MM.1S (cell line): ENCODE measurements at regions not wholly inside any gene's neighbourhood (a gene's known extent, or its start where the extent isn't known, plus 50 kb on each side); places are given as distances from the start of the nearest gene placed in this dataset.
A peak's percentile ranks its signal among the peaks of the same experiment; 100 is the strongest.

ENCODE experiments used
- DNase-seq: peaks from one replicate; pipeline ENCODE4 v3.0.0-alpha.2; 2015
- H2AFZ ChIP-seq: fragments of 300-600 bp; sonication (generic); 2 replicates; pipeline ENCODE4 v1.6.0; 2016; ENCODE audit warnings: antibody characterized with exemption, low read length
- H3F3A ChIP-seq: fragments of 300-600 bp; sonication (generic); 2 replicates; pipeline ENCODE4 v1.6.1; 2016; ENCODE audit warnings: mild to moderate bottlenecking, antibody characterized with exemption, low read length, moderate library complexity, mixed read lengths; ENCODE audit not compliant: insufficient read depth
- H3K27ac ChIP-seq: fragments of 300-600 bp; sonication (generic); 2 replicates; pipeline ENCODE4 v1.5.1; 2016; ENCODE audit warnings: mild to moderate bottlenecking, low read length
- H3K27me3 ChIP-seq: fragments of 300-600 bp; sonication (generic); replicated peaks from 2 replicates; pipeline ENCODE4 v1.6.0; 2016; ENCODE audit warnings: low read length; ENCODE audit not compliant: insufficient read depth
- H3K36me3 ChIP-seq: fragments of 300-600 bp; sonication (generic); replicated peaks from 2 replicates; pipeline ENCODE4 v1.6.1; 2016; ENCODE audit warnings: mild to moderate bottlenecking, low read length, mixed read lengths; ENCODE audit not compliant: insufficient read depth
- H3K4me1 ChIP-seq: fragments of 300-600 bp; sonication (generic); 2 replicates; pipeline ENCODE4 v1.6.1; 2016; ENCODE audit warnings: low read length, mixed read lengths
- H3K4me2 ChIP-seq: fragments of 300-600 bp; sonication (generic); 2 replicates; pipeline ENCODE4 v1.6.0; 2016; ENCODE audit warnings: low read depth, low read length
- H3K4me3 ChIP-seq: fragments of 300-600 bp; sonication (generic); 2 replicates; pipeline ENCODE4 v1.5.1; 2016; ENCODE audit warnings: low read length, mixed read lengths
- H3K79me2 ChIP-seq: fragments of 300-600 bp; sonication (generic); 2 replicates; pipeline ENCODE4 v1.6.1; 2016; ENCODE audit warnings: mixed run types, low read length, mixed read lengths
- H3K9ac ChIP-seq: fragments of 300-600 bp; sonication (generic); 2 replicates; pipeline ENCODE4 v1.6.1; 2016; ENCODE audit warnings: low read length, mixed read lengths
- H3K9me2 ChIP-seq: fragments of 300-600 bp; sonication (generic); replicated peaks from 2 replicates; pipeline ENCODE4 v1.6.1; 2016; ENCODE audit warnings: mild to moderate bottlenecking, low read length, mixed read lengths; ENCODE audit not compliant: insufficient read depth
- H3K9me3 ChIP-seq: fragments of 300-600 bp; sonication (generic); replicated peaks from 2 replicates; pipeline ENCODE4 v1.6.1; 2016; ENCODE audit warnings: mild to moderate bottlenecking, low read length, mixed read lengths; ENCODE audit not compliant: insufficient read depth
- H4K20me1 ChIP-seq: fragments of 300-600 bp; sonication (generic); 2 replicates; pipeline ENCODE4 v1.6.1; 2016; ENCODE audit warnings: mild to moderate bottlenecking, low read length, moderate library complexity, mixed read lengths; ENCODE audit not compliant: insufficient read depth
- EZH2 ChIP-seq: fragments of 300-600 bp; sonication (generic); optimal IDR thresholded peaks from 2 replicates; pipeline ENCODE3; 2017; ENCODE audit warnings: low read depth, mild to moderate bottlenecking, antibody characterized with exemption, low read length, mixed read lengths
- EZH2phosphoT487 ChIP-seq: fragments of 300-600 bp; sonication (generic); IDR thresholded peaks from 2 replicates; pipeline ENCODE4 v1.6.1; 2018; ENCODE audit warnings: antibody characterized with exemption, low read length
- TF ChIP-seq, protein P1 (sequence below): fragments of 300-600 bp; sonication (generic); IDR thresholded peaks from 2 replicates; pipeline ENCODE4 v1.5.1; 2016; ENCODE audit warnings: antibody characterized with exemption, low read length, mixed read lengths

DNA sequence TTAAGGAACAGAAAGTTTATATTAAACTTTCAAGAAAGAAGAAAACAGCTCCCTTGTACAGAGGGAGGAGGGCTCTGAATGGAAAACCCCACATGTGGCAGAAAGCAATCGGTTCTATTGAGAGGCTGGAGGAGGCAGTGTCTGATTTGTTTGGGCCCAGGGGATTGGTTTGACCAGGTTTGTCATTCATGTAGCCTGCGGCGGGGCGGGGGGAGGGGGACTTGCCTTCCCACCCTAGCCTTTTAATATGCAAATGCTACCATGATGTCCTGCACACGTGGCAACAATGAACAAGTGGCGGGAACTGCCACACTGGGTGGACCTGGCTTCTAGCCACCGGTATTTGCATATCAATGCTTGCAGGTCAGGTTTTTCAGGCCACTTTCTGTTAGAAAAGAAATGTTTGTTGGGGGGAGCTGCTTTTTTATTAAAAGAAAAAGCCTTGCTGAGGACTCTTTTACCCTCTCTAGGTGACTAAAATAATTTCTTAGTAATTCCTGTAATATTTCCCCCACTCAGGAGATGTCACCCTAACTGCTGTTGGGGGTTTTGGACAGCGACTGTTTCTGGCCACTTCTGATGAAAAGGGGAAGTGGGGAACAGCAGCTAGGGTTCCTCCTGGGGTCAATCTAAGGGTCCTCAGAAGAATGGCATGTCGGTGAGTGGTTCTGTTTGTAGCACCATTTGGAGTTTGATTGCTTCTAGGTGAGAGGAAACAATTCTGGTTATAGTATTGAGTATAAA, 691.2 kb downstream of the TBL1XR1 start:
- no peak for TF ChIP-seq EZH2
- TF ChIP-seq EZH2phosphoT487: no peak
- TF ChIP-seq, protein P1, sequence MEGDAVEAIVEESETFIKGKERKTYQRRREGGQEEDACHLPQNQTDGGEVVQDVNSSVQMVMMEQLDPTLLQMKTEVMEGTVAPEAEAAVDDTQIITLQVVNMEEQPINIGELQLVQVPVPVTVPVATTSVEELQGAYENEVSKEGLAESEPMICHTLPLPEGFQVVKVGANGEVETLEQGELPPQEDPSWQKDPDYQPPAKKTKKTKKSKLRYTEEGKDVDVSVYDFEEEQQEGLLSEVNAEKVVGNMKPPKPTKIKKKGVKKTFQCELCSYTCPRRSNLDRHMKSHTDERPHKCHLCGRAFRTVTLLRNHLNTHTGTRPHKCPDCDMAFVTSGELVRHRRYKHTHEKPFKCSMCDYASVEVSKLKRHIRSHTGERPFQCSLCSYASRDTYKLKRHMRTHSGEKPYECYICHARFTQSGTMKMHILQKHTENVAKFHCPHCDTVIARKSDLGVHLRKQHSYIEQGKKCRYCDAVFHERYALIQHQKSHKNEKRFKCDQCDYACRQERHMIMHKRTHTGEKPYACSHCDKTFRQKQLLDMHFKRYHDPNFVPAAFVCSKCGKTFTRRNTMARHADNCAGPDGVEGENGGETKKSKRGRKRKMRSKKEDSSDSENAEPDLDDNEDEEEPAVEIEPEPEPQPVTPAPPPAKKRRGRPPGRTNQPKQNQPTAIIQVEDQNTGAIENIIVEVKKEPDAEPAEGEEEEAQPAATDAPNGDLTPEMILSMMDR: no peak
- H3K79me2 ChIP-seq: no peaks in the 10 kb centered on the region
- no peaks in the 10 kb centered on the region for H3F3A ChIP-seq
- no peaks in the 10 kb centered on the region for H3K9me3 ChIP-seq
- H3K4me3 ChIP-seq: no peak overlapping the region
- H3K36me3 ChIP-seq: no peaks in the 10 kb centered on the region
- no peaks in the 10 kb centered on the region for H3K4me1 ChIP-seq
- H3K9me2 ChIP-seq: no peaks in the 10 kb centered on the region
- no peaks in the 10 kb centered on the region for H3K27me3 ChIP-seq
- DNase-seq: no peak
- no peaks in the 10 kb centered on the region for H4K20me1 ChIP-seq
- H3K4me2 ChIP-seq: no peak overlapping the region
- no peak overlapping the region for H2AFZ ChIP-seq
- H3K27ac ChIP-seq: no peak overlapping the region
- H3K9ac ChIP-seq: no peak overlapping the region

DNA sequence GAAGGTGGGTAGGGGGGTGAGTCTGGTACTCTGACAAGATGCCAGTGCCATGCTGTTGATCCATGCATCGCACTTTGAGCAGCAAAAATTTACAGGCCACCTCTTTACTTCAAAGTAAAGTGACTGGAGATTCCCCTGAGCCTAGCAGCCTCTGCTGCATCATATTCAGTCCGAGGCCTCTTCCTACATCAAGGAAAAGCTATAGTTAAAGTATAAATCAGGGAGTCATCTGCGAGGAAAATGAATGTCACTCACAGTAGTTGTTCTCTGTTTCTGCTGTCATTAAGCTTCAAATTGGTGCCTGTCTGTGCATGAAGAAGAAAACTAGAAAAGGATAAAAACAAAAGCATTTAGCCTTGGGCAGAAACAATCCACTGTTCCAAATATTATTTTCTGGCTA, 706.2 kb downstream of the TBL1XR1 start:
- H3K9me2 ChIP-seq: no peaks in the 10 kb centered on the region
- no peaks in the 10 kb centered on the region for H3K27me3 ChIP-seq
- no peak overlapping the region for H3K9ac ChIP-seq
- no peaks in the 10 kb centered on the region for H4K20me1 ChIP-seq
- no peak for DNase-seq
- H3K36me3 ChIP-seq: no peaks in the 10 kb centered on the region
- H3K27ac ChIP-seq: no peak overlapping the region
- H2AFZ ChIP-seq: no peak overlapping the region
- H3K4me2 ChIP-seq: no peak overlapping the region
- TF ChIP-seq, protein P1: no peak
- no peak for TF ChIP-seq EZH2
- TF ChIP-seq EZH2phosphoT487: no peak
- H3K9me3 ChIP-seq: no peaks in the 10 kb centered on the region
- 0 out of 2 replicates have a peak, but pooled peaks cover 3% of the 10 kb centered on the region for H3K4me1 ChIP-seq
- H3K79me2 ChIP-seq: no peaks in the 10 kb centered on the region
- H3K4me3 ChIP-seq: no peak overlapping the region
- H3F3A ChIP-seq: no peaks in the 10 kb centered on the region

DNA sequence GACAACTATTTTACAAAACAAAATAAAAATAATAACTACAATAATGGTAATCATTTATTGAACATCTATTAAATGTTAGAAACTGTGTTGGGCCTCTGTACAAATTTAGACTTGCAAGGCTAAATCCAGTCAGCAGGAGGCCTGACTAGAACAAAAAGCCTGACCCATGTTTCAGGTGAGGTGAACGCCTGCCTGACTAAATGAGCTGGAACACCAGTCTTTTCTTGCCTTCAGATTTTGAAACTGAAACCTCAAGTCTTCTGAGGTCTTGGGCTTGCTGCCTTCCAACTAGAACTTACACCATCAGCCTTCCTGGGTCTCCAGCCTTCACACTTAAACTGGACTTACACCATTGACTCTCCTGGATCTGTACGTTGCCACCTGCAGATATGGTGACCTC, 706.9 kb downstream of the TBL1XR1 start:
- TF ChIP-seq, protein P1: peak; percentile 38
- TF ChIP-seq EZH2phosphoT487 (no peak), EZH2 (no peak)

More for the DNA sequence above, 706.9 kb downstream of the TBL1XR1 start:
- Histone ChIP-seq H3F3A (no peaks in the 10 kb centered on the region), H3K9ac (no peak overlapping the region), H3K36me3 (no peaks in the 10 kb centered on the region), H3K4me2 (no peak overlapping the region), H3K27me3 (no peaks in the 10 kb centered on the region), H3K27ac (no peak overlapping the region), H3K4me1 (0 out of 2 replicates have a peak, but pooled peaks cover 3% of the 10 kb centered on the region), H3K4me3 (no peak overlapping the region), H3K79me2 (no peaks in the 10 kb centered on the region), H3K9me2 (no peaks in the 10 kb centered on the region), H4K20me1 (no peaks in the 10 kb centered on the region), H2AFZ (no peak overlapping the region), H3K9me3 (no peaks in the 10 kb centered on the region)
- DNase-seq: peak; percentile 87
